IMR-90 (cell line): ENCODE measurements at regions not wholly inside any gene's neighbourhood (a gene's known extent, or its start where the extent isn't known, plus 50 kb on each side); places are given as distances from the start of the nearest gene placed in this dataset.

Experiments used
- ATAC-seq: fragments of 200-7000 bp; cut with Tn5 transposase; 2 replicates; pipeline ENCODE4 v1.9.1; 2020; ENCODE audit warnings: low read depth, mild to moderate bottlenecking, moderate library complexity
- BruUV-seq: library from RNA; stranded (reverse); fragments of 400-500 nt; replicated peaks from 2 replicates; lab custom pipeline; 2021; lab: Mats Ljungman, UMichigan
- CTCF ChIA-PET: fragments of 300-600 bp; formaldehyde crosslinking; extraction: SDS; loops from one replicate; lab custom pipeline; 2021; ENCODE audit warnings: antibody characterized with exemption; lab: Yijun Ruan, JAX
- POLR2A ChIA-PET: fragments of 300-600 bp; sonication (Branson Sonifier 250); formaldehyde crosslinking; loops from one replicate; lab custom pipeline; 2022; ENCODE audit warnings: antibody characterized with exemption; ENCODE audit not compliant: unreplicated experiment; lab: Charles Lee
- DNase-seq: peaks from one replicate; pipeline ENCODE4 v3.0.0; 2013
- H2AFZ ChIP-seq: replicated peaks from 2 replicates; pipeline ENCODE3; 2013; ENCODE audit warnings: low read length, mild to moderate bottlenecking; ENCODE audit not compliant: poor library complexity
- H2AK5ac ChIP-seq: 2 replicates; pipeline ENCODE4 v1.6.1; 2013; ENCODE audit warnings: low read depth, low read length, inconsistent platforms
- H2AK9ac ChIP-seq: replicated peaks from 2 replicates; pipeline ENCODE3; 2013; ENCODE audit warnings: mild to moderate bottlenecking, low read depth, low read length, moderate library complexity; ENCODE audit not compliant: poor library complexity
- H2BK120ac ChIP-seq: 2 replicates; pipeline ENCODE4 v1.6.1; 2013; ENCODE audit warnings: low read depth, low read length, inconsistent platforms
- H2BK15ac ChIP-seq: 3 replicates; pipeline ENCODE4 v1.6.1; 2013; ENCODE audit warnings: low read depth, low read length, inconsistent platforms
- H2BK20ac ChIP-seq: 2 replicates; pipeline ENCODE4 v1.6.1; 2013; ENCODE audit warnings: low read depth, mild to moderate bottlenecking, inconsistent platforms, low read length, moderate library complexity
- H2BK5ac ChIP-seq: 2 replicates; pipeline ENCODE4 v1.6.1; 2013; ENCODE audit warnings: mild to moderate bottlenecking, low read depth, low read length, inconsistent platforms; ENCODE audit not compliant: poor library complexity, severe bottlenecking
- H3K14ac ChIP-seq: replicated peaks from 2 replicates; pipeline ENCODE4 v1.6.1; 2013; ENCODE audit warnings: low read depth, low read length, inconsistent platforms
- H3K18ac ChIP-seq: 2 replicates; pipeline ENCODE4 v1.6.1; 2013; ENCODE audit warnings: low read depth, low read length, control low read depth
- H3K23ac ChIP-seq: 2 replicates; pipeline ENCODE4 v1.6.1; 2013; ENCODE audit warnings: low read depth, low read length, inconsistent platforms
- H3K27ac ChIP-seq: 2 replicates; pipeline ENCODE4 v1.5.1; 2013; ENCODE audit warnings: mild to moderate bottlenecking, control low read depth, low read length; ENCODE audit not compliant: insufficient read depth
- H3K27me3 ChIP-seq: 2 replicates; pipeline ENCODE4 v1.6.1; 2013; ENCODE audit warnings: low read length; ENCODE audit not compliant: control insufficient read depth, insufficient read depth
- H3K36me3 ChIP-seq: 2 replicates; pipeline ENCODE4 v1.6.1; 2013; ENCODE audit warnings: low read length, mixed read lengths; ENCODE audit not compliant: control insufficient read depth, insufficient read depth
- H3K4ac ChIP-seq: 2 replicates; pipeline ENCODE4 v1.6.1; 2013; ENCODE audit warnings: low read depth, low read length, inconsistent platforms
- H3K4me1 ChIP-seq: 2 replicates; pipeline ENCODE4 v1.6.1; 2013; ENCODE audit warnings: low read length, mixed read lengths; ENCODE audit not compliant: control insufficient read depth, insufficient read depth
- H3K4me2 ChIP-seq: 2 replicates; pipeline ENCODE4 v1.6.1; 2013; ENCODE audit warnings: low read depth, mild to moderate bottlenecking, control low read depth, low read length, moderate library complexity
- H3K4me3 ChIP-seq: 2 replicates; pipeline ENCODE4 v1.5.1; 2013; ENCODE audit warnings: low read depth, mild to moderate bottlenecking, control low read depth, low read length, moderate library complexity; ENCODE audit not compliant: insufficient read depth
- H3K56ac ChIP-seq: 2 replicates; pipeline ENCODE4 v1.6.1; 2013; ENCODE audit warnings: low read length, inconsistent platforms; ENCODE audit not compliant: insufficient read depth; ENCODE audit errors: extremely low read depth
- H3K79me1 ChIP-seq, 2 experiments: 2 replicates each; pipeline ENCODE4 v1.6.1; 2013; ENCODE audit warnings: low read length in 2 of 2, inconsistent platforms in 1 of 2, low read depth in 1 of 2
- H3K9ac ChIP-seq: 2 replicates; pipeline ENCODE4 v1.6.1; 2013; ENCODE audit warnings: low read depth, low read length, control low read depth
- H3K9me1 ChIP-seq: 2 replicates; pipeline ENCODE4 v1.6.1; 2013; ENCODE audit warnings: low read length, inconsistent platforms; ENCODE audit not compliant: insufficient read depth
- H3K9me3 ChIP-seq: 2 replicates; pipeline ENCODE4 v1.6.1; 2013; ENCODE audit warnings: low read length; ENCODE audit not compliant: control insufficient read depth, insufficient read depth
- H4K20me1 ChIP-seq: 2 replicates; pipeline ENCODE4 v1.6.1; 2013; ENCODE audit warnings: low read length, inconsistent platforms; ENCODE audit not compliant: insufficient read depth
- H4K5ac ChIP-seq: 2 replicates; pipeline ENCODE4 v1.6.1; 2013; ENCODE audit warnings: mild to moderate bottlenecking, low read depth, low read length, control low read depth
- H4K8ac ChIP-seq, 2 experiments: 2 replicates each; pipeline ENCODE4 v1.6.1; 2013; ENCODE audit warnings: low read depth in 2 of 2, low read length in 2 of 2, control low read depth in 1 of 2, inconsistent platforms in 1 of 2
- H4K91ac ChIP-seq: 2 replicates; pipeline ENCODE4 v1.6.1; 2013; ENCODE audit warnings: low read depth, low read length, inconsistent platforms; ENCODE audit not compliant: insufficient read depth
- BHLHE40 ChIP-seq: fragments of 150-350 bp; IDR thresholded peaks from 2 replicates; pipeline ENCODE4 v1.6.1; 2016; ENCODE audit warnings: mild to moderate bottlenecking, low read depth, low read length
- CEBPB ChIP-seq: IDR thresholded peaks from 2 replicates; pipeline ENCODE4 v1.6.1; 2012; ENCODE audit warnings: low read depth, low read length, improper control_type of control experiment
- CHD1 ChIP-seq: IDR thresholded peaks from 2 replicates; pipeline ENCODE4 v1.6.1; 2012; ENCODE audit warnings: low read depth, low read length, improper control_type of control experiment
- CTCF ChIP-seq: conservative IDR thresholded peaks from 2 replicates; pipeline ENCODE4 v1.5.1; 2012; ENCODE audit warnings: mild to moderate bottlenecking, low read depth, low read length, improper control_type of control experiment
- FOS ChIP-seq: fragments of 150-350 bp; IDR thresholded peaks from 2 replicates; pipeline ENCODE4 v1.6.1; 2016; ENCODE audit warnings: low read depth, low read length
- MAFK ChIP-seq: IDR thresholded peaks from 2 replicates; pipeline ENCODE4 v1.6.1; 2012; ENCODE audit warnings: low read depth, low read length, improper control_type of control experiment
- MAZ ChIP-seq: IDR thresholded peaks from 2 replicates; pipeline ENCODE4 v1.6.1; 2012; ENCODE audit warnings: low read depth, mild to moderate bottlenecking, low read length, improper control_type of control experiment, moderate library complexity, borderline replicate concordance
- MXI1 ChIP-seq: IDR thresholded peaks from 2 replicates; pipeline ENCODE4 v1.6.1; 2012; ENCODE audit warnings: low read depth, mild to moderate bottlenecking, low read length, moderate library complexity, borderline replicate concordance
- NFE2L2 ChIP-seq: fragments of 150-350 bp; IDR thresholded peaks from 2 replicates; pipeline ENCODE4 v1.6.1; 2016; ENCODE audit warnings: low read depth, mild to moderate bottlenecking, low read length
- POLR2A ChIP-seq: IDR thresholded peaks from 2 replicates; pipeline ENCODE4 v1.6.1; 2012; ENCODE audit warnings: mild to moderate bottlenecking, low read depth, low read length
- RAD21 ChIP-seq: IDR thresholded peaks from 2 replicates; pipeline ENCODE4 v1.6.1; 2012; ENCODE audit warnings: low read length, improper control_type of control experiment
- RCOR1 ChIP-seq: IDR thresholded peaks from 2 replicates; pipeline ENCODE4 v1.6.1; 2012; ENCODE audit warnings: mild to moderate bottlenecking, low read length, improper control_type of control experiment; ENCODE audit not compliant: insufficient replicate concordance
- RFX5 ChIP-seq: IDR thresholded peaks from 2 replicates; pipeline ENCODE4 v1.8.0; 2012; ENCODE audit warnings: low read depth, mild to moderate bottlenecking, low read length, moderate library complexity
- WGBS, 2 experiments: methylation state at CpG; one replicate each; pipeline versions ENCODE4 v1.1.5 to v1.1.7; 2013; ENCODE audit warnings: missing lambda C conversion rate in 2 of 2; ENCODE audit not compliant: insufficient read length in 1 of 2; ENCODE audit errors: extremely low coverage in 2 of 2; 5-methylcytosine and 5-hydroxymethylcytosine counted together
- dilution Hi-C: fragments of 300-500 bp; cut with HindIII; formaldehyde crosslinking; loops from one replicate; pipeline ENCODE4 v1.14.3; 2018; ENCODE audit warnings: low sequenced_read_pairs; ENCODE audit not compliant: unreplicated experiment
- in situ Hi-C: fragments of 300-500 bp; cut with MboI; formaldehyde crosslinking; loops from 3 replicates; pipeline ENCODE4 v1.14.3; 2019; ENCODE audit warnings: low sequenced_read_pairs, inconsistent platforms, mixed read lengths
- intact Hi-C: fragments of 100-400 bp; cut with micrococcal nuclease; formaldehyde crosslinking; loops from 2 replicates; pipeline ENCODE4 v1.10.0; 2022
- TF ChIP-seq, protein P1 (sequence below): fragments of 150-350 bp; IDR thresholded peaks from 2 replicates; pipeline ENCODE4 v1.6.1; 2016; ENCODE audit warnings: low read depth, mild to moderate bottlenecking, low read length, moderate library complexity, borderline replicate concordance
- TF ChIP-seq, protein P2 (sequence below): fragments of 150-350 bp; IDR thresholded peaks from 2 replicates; pipeline ENCODE4 v1.6.1; 2017; ENCODE audit warnings: mild to moderate bottlenecking, antibody characterized with exemption, low read length, low read depth

- POLR2A ChIA-PET = no interaction called here
These were observed 64.4 kb upstream of the BARHL2 start for GRCh38 chr1:90781534-90781933.

More at GRCh38 chr1:90781534-90781933, 64.4 kb upstream of the BARHL2 start:
- no peak overlapping the region for H2AK9ac ChIP-seq
- intact Hi-C loops = no loop called here
- H3K9me3 ChIP-seq = no peaks in the 10 kb centered on the region
- no peak overlapping the region for H2BK20ac ChIP-seq
- in situ Hi-C loops = no loop called here
- H3K18ac ChIP-seq = no peak overlapping the region
- no peak overlapping the region for H3K4me2 ChIP-seq
- no TSS peak for BruUV-seq
- no peak overlapping the region for H3K23ac ChIP-seq
- H2BK5ac ChIP-seq = no peak overlapping the region
- no peak overlapping the region for H3K4me3 ChIP-seq
- no peak overlapping the region for H4K8ac ChIP-seq
- no peak overlapping the region for H4K91ac ChIP-seq
- H3K56ac ChIP-seq = no peak overlapping the region
- no peaks in the 10 kb centered on the region for H3K4me1 ChIP-seq
- no peak overlapping the region for H2BK15ac ChIP-seq
- no peak overlapping the region for H2BK120ac ChIP-seq
- no peaks in the 10 kb centered on the region for H3K79me1 ChIP-seq
- no peak overlapping the region for H4K5ac ChIP-seq
- H3K9me1 ChIP-seq = no peaks in the 10 kb centered on the region
- no peak overlapping the region for H3K27ac ChIP-seq
- no peak overlapping the region for H2AFZ ChIP-seq
- H4K20me1 ChIP-seq = no peaks in the 10 kb centered on the region
- dilution Hi-C loops = no loop called here
- CTCF ChIA-PET = no interaction called here
- H3K27me3 ChIP-seq = no peaks in the 10 kb centered on the region
- DNase-seq (no peak), ATAC-seq (no peak)
- no peak overlapping the region for H2AK5ac ChIP-seq
- H3K36me3 ChIP-seq = no peaks in the 10 kb centered on the region
- H3K9ac ChIP-seq = no peak overlapping the region
- no peak overlapping the region for H3K14ac ChIP-seq
- 65% methylated on average over 5 of the region's 6 CpGs; no CpG with 5 or more reads in 1 of the 2 experiments for WGBS, 2 experiments
- TF ChIP-seq RCOR1 = no peak
- no peak for TF ChIP-seq RFX5
- no peak for TF ChIP-seq FOS
- no peak for TF ChIP-seq CHD1
- TF ChIP-seq MAZ = no peak
- TF ChIP-seq, protein P1, sequence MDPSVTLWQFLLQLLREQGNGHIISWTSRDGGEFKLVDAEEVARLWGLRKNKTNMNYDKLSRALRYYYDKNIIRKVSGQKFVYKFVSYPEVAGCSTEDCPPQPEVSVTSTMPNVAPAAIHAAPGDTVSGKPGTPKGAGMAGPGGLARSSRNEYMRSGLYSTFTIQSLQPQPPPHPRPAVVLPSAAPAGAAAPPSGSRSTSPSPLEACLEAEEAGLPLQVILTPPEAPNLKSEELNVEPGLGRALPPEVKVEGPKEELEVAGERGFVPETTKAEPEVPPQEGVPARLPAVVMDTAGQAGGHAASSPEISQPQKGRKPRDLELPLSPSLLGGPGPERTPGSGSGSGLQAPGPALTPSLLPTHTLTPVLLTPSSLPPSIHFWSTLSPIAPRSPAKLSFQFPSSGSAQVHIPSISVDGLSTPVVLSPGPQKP = no peak
- TF ChIP-seq CTCF = no peak
- no peak for TF ChIP-seq MXI1
- TF ChIP-seq CEBPB = no peak
- TF ChIP-seq, protein P2, sequence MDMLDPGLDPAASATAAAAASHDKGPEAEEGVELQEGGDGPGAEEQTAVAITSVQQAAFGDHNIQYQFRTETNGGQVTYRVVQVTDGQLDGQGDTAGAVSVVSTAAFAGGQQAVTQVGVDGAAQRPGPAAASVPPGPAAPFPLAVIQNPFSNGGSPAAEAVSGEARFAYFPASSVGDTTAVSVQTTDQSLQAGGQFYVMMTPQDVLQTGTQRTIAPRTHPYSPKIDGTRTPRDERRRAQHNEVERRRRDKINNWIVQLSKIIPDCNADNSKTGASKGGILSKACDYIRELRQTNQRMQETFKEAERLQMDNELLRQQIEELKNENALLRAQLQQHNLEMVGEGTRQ = no peak
- TF ChIP-seq BHLHE40 = no peak
- no peak for TF ChIP-seq NFE2L2
- TF ChIP-seq POLR2A = no peak
- no peak for TF ChIP-seq RAD21
- TF ChIP-seq MAFK = no peak
- H3K4ac ChIP-seq = no peak overlapping the region
